ENCODE measurements at regions not wholly inside any gene's neighbourhood (a gene's known extent, or its start where the extent isn't known, plus 50 kb on each side); places are given as distances from the start of the nearest gene placed in this dataset. TPM values are rescaled to one million over a fixed set of nuclear protein-coding genes. Genes with fewer than 3 reads are reported as not detected.

GRCh38 chr1:201775380-201775779, 53.6 kb upstream of the IPO9 start:
- H2AFZ ChIP-seq: no peak overlapping the region
- POLR2A ChIA-PET (ENCODE audit: unreplicated experiment): no interaction called here
- CTCF ChIA-PET: interaction anchor here (0.6 kb wide), 1 partner anchor 173 kb away, joined by 8 read pairs; no protein-coding TSS in a partner anchor
- no peaks in the 10 kb centered on the region for H3K4me1 ChIP-seq (replicated peaks; ENCODE audit: insufficient read depth)
- no peak overlapping the region for H3K4me3 ChIP-seq
- H3F3A ChIP-seq (ENCODE audit: insufficient read depth, low read depth): 0 out of 2 replicates have a peak, but pooled peaks cover 7% of the 10 kb centered on the region
- BruUV-seq (replicated peaks): no TSS peak
- DNase-seq: no peak
- no peaks in the 10 kb centered on the region for H3K36me3 ChIP-seq (ENCODE audit: low read depth)
- no peaks in the 10 kb centered on the region for H3K9me2 ChIP-seq (ENCODE audit: insufficient read depth)
- no peaks in the 10 kb centered on the region for H3K79me2 ChIP-seq (ENCODE audit: low read depth)
- H3K9me3 ChIP-seq (ENCODE audit: insufficient read depth, low read depth): peaks cover 10% of the 10 kb centered on the region; the same call in 1 of the 2 replicates
- H4K20me1 ChIP-seq (ENCODE audit: insufficient read depth): no peaks in the 10 kb centered on the region
- no peaks in the 10 kb centered on the region for H3K27me3 ChIP-seq (ENCODE audit: insufficient read depth, low read depth)
- TF ChIP-seq EZH2 (IDR thresholded peaks at IDR 0.05; ENCODE audit: low read depth): no peak
- no peak overlapping the region for H3K27ac ChIP-seq
- H3K4me2 ChIP-seq: no peak overlapping the region
- intact Hi-C loops (cut with micrococcal nuclease; ENCODE audit: unreplicated experiment): no loop called here

DNA sequence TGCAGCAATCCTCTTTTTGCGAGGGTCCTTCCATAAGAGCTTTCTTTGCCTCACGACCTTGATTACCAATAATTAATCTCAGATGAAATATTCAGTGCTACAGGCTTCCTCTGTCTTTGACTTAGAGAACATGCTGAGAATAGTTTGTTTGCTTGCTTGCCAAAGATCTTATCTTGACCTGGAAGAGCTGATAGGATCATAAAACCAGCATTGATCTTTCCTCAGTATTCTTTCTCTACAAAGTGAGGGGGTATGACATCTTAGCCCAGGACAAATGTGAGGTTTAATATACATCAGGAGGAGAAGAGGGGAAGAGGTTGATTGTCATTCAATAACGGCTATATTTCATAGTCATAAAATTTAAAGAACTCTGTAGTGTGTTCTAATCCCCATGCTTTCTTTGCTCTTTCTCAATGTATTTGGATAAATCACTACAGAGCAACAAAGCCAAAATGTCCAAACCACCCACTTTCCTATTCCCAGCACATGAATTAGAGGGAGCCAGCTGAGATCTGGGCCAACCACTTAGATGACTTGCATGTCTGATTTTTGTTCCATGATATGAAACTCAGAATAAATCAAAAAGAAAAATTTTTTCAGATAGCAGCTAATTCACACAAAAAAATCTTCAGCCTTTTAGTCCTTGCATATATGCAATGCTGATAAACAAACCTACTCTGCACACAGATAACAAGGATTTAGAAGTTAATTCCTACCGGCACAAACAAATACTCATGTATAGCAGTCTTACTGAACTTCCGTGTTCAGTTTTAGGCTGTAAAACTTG, 50.5 kb upstream of the IPO9 start:
- no TSS peak for BruUV-seq (replicated peaks)
- Histone ChIP-seq H3K4me1 (replicated peaks; ENCODE audit: insufficient read depth) (no peaks in the 10 kb centered on the region), H3K27me3 (ENCODE audit: insufficient read depth, low read depth) (no peaks in the 10 kb centered on the region), H2AFZ (no peak overlapping the region), H3K4me3 (no peak overlapping the region), H3K9me2 (ENCODE audit: insufficient read depth) (no peaks in the 10 kb centered on the region), H3K36me3 (ENCODE audit: low read depth) (0 out of 2 replicates have a peak, but pooled peaks cover 5% of the 10 kb centered on the region), H4K20me1 (ENCODE audit: insufficient read depth) (no peaks in the 10 kb centered on the region), H3K79me2 (ENCODE audit: low read depth) (no peaks in the 10 kb centered on the region), H3K27ac (no peak overlapping the region), H3K9me3 (ENCODE audit: insufficient read depth, low read depth) (no peaks in the 10 kb centered on the region), H3K4me2 (no peak overlapping the region), H3F3A (ENCODE audit: insufficient read depth, low read depth) (0 out of 2 replicates have a peak, but pooled peaks cover 7% of the 10 kb centered on the region)
- ChIA-PET POLR2A (ENCODE audit: unreplicated experiment) (no interaction called here), CTCF (interaction anchor here (0.6 to 0.7 kb wide), 2 partner anchors 12 to 22 kb away, joined by 3 to 5 read pairs; no protein-coding TSS in a partner anchor)
- no peak for DNase-seq
- intact Hi-C loops (cut with micrococcal nuclease; ENCODE audit: unreplicated experiment): no loop called here
- no peak for TF ChIP-seq EZH2 (IDR thresholded peaks at IDR 0.05; ENCODE audit: low read depth)
- TF ChIP-seq, protein P1, sequence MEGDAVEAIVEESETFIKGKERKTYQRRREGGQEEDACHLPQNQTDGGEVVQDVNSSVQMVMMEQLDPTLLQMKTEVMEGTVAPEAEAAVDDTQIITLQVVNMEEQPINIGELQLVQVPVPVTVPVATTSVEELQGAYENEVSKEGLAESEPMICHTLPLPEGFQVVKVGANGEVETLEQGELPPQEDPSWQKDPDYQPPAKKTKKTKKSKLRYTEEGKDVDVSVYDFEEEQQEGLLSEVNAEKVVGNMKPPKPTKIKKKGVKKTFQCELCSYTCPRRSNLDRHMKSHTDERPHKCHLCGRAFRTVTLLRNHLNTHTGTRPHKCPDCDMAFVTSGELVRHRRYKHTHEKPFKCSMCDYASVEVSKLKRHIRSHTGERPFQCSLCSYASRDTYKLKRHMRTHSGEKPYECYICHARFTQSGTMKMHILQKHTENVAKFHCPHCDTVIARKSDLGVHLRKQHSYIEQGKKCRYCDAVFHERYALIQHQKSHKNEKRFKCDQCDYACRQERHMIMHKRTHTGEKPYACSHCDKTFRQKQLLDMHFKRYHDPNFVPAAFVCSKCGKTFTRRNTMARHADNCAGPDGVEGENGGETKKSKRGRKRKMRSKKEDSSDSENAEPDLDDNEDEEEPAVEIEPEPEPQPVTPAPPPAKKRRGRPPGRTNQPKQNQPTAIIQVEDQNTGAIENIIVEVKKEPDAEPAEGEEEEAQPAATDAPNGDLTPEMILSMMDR (conservative IDR thresholded peaks at IDR 0.05): no peak

Small RNA genes in the stretch of these regions (microRNA-seq; reads per million reads assigned to microRNA genes)
- gene MIR5191 (ENCODE audit: borderline number of aligned reads, borderline replicate concordance): not detected
